ENCODE measurements at regions not wholly inside any gene's neighbourhood (a gene's known extent, or its start where the extent isn't known, plus 50 kb on each side); places are given as distances from the start of the nearest gene placed in this dataset.

- TF ChIP-seq POLR2A (IDR thresholded peaks at IDR 0.05) (no peak), CTCF (IDR thresholded peaks at IDR 0.05 in 8 of 11, conservative IDR thresholded peaks at IDR 0.05 in 3 of 11) (no peak), POLR2AphosphoS5 (IDR thresholded peaks at IDR 0.05) (no peak)
Observed at GRCh38 chr10:108097258-108097657, 932.8 kb upstream of the SORCS1 start.

Measured in spleen (tissue), 7 donors.